ENCODE measurements at regions not wholly inside any gene's neighbourhood (a gene's known extent, or its start where the extent isn't known, plus 50 kb on each side); places are given as distances from the start of the nearest gene placed in this dataset.

- no peak for TF ChIP-seq POLR2A (IDR thresholded peaks at IDR 0.05; ENCODE audit: low read length)
- TF ChIP-seq GATA1 (IDR thresholded peaks at IDR 0.05; ENCODE audit: low read depth, low read length) = no peak
These were observed 437.8 kb downstream of the UTRN start for GRCh38 chr6:144722925-144723324.
